Body of pancreas (tissue), 4 donors: ENCODE measurements at regions not wholly inside any gene's neighbourhood (a gene's known extent, or its start where the extent isn't known, plus 50 kb on each side); places are given as distances from the start of the nearest gene placed in this dataset.

Experiments used
- POLR2A ChIP-seq, 3 donors: fragments of 450-650 bp; IDR thresholded peaks; one replicate each; pipeline ENCODE4 v1.6.1; 2016; ENCODE audit warnings: antibody characterized with exemption in 3 of 3, mild to moderate bottlenecking in 2 of 3
- TF ChIP-seq, protein P1 (sequence below), 7 experiments: fragments of 450-650 bp in 4 of 7; fragments of 200-600 bp in 3 of 7; sonication (generic) in 3 of 7; IDR thresholded peaks; one replicate each; pipeline ENCODE4 v1.5.1; 2016 to 2019; ENCODE audit warnings: antibody characterized with exemption in 7 of 7

GRCh38 chr7:49112222-49112621, 187.9 kb downstream of the CDC14C start:
- TF ChIP-seq, protein P1, sequence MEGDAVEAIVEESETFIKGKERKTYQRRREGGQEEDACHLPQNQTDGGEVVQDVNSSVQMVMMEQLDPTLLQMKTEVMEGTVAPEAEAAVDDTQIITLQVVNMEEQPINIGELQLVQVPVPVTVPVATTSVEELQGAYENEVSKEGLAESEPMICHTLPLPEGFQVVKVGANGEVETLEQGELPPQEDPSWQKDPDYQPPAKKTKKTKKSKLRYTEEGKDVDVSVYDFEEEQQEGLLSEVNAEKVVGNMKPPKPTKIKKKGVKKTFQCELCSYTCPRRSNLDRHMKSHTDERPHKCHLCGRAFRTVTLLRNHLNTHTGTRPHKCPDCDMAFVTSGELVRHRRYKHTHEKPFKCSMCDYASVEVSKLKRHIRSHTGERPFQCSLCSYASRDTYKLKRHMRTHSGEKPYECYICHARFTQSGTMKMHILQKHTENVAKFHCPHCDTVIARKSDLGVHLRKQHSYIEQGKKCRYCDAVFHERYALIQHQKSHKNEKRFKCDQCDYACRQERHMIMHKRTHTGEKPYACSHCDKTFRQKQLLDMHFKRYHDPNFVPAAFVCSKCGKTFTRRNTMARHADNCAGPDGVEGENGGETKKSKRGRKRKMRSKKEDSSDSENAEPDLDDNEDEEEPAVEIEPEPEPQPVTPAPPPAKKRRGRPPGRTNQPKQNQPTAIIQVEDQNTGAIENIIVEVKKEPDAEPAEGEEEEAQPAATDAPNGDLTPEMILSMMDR (IDR thresholded peaks at IDR 0.05), result no peak
- TF ChIP-seq POLR2A (IDR thresholded peaks at IDR 0.05), result no peak
